ENCODE measurements at regions not wholly inside any gene's neighbourhood (a gene's known extent, or its start where the extent isn't known, plus 50 kb on each side); places are given as distances from the start of the nearest gene placed in this dataset.

DNA sequence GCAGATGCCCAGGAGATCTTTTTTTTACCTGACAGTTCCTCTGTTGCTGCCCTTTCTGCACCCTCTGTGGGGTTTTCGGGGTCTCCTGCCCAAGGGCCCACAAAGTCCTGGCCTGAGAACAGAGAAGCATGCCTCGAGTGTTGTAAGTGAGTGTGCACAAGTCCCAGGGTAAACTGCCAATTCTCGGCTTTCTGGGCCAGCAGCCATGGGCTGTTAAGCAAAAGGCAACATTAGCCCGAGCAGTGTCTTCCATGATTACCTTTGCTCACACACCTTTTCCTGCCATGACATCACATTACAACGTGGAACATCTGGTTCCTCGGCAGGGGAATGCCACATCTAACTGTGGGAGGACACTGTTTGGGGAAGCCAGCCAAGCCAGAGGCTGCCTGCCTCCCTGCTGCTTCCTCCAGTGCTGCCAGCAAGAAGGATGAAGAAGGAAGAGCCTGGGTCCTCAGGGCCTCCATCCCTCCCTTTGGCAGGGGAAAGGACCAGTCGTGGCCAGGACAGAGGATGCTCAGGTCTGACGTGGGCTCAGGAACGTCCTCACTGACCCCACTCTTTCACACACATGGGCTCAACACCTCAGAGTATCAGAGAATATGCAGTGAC lies 485.9 kb downstream of the OMA1 start:
- TF ChIP-seq TCF7L2 (IDR thresholded peaks at IDR 0.05; ENCODE audit: borderline replicate concordance, extremely low read depth, insufficient read depth, insufficient read length) (no peak), EZH2phosphoT487 (IDR thresholded peaks at IDR 0.05; ENCODE audit: borderline replicate concordance) (no peak), ZNF274 (IDR thresholded peaks at IDR 0.05; ENCODE audit: low read depth, low read length) (no peak), SRF (IDR thresholded peaks at IDR 0.05; ENCODE audit: low read depth) (no peak), EZH2 (IDR thresholded peaks at IDR 0.05) (no peak), ZFX (IDR thresholded peaks at IDR 0.05) (no peak), CBX3 (IDR thresholded peaks at IDR 0.05; ENCODE audit: low read depth) (no peak), ELF1 (IDR thresholded peaks at IDR 0.05; ENCODE audit: borderline replicate concordance, low read depth) (no peak), JUND (IDR thresholded peaks at IDR 0.05) (no peak), POLR2A (IDR thresholded peaks at IDR 0.05; ENCODE audit: borderline replicate concordance, extremely low read depth, insufficient read depth, insufficient read length) (no peak), POLR2AphosphoS5 (IDR thresholded peaks at IDR 0.05; ENCODE audit: low read depth, low read length) (no peak), FOSL1 (IDR thresholded peaks at IDR 0.05; ENCODE audit: low read depth) (no peak), RAD21 (IDR thresholded peaks at IDR 0.05; ENCODE audit: low read depth) (no peak), EGR1 (IDR thresholded peaks at IDR 0.05; ENCODE audit: low read depth) (no peak), SIN3A (IDR thresholded peaks at IDR 0.05; ENCODE audit: low read depth) (no peak), CEBPB (IDR thresholded peaks at IDR 0.05; ENCODE audit: low read depth) (no peak)
- TF ChIP-seq, protein P1, sequence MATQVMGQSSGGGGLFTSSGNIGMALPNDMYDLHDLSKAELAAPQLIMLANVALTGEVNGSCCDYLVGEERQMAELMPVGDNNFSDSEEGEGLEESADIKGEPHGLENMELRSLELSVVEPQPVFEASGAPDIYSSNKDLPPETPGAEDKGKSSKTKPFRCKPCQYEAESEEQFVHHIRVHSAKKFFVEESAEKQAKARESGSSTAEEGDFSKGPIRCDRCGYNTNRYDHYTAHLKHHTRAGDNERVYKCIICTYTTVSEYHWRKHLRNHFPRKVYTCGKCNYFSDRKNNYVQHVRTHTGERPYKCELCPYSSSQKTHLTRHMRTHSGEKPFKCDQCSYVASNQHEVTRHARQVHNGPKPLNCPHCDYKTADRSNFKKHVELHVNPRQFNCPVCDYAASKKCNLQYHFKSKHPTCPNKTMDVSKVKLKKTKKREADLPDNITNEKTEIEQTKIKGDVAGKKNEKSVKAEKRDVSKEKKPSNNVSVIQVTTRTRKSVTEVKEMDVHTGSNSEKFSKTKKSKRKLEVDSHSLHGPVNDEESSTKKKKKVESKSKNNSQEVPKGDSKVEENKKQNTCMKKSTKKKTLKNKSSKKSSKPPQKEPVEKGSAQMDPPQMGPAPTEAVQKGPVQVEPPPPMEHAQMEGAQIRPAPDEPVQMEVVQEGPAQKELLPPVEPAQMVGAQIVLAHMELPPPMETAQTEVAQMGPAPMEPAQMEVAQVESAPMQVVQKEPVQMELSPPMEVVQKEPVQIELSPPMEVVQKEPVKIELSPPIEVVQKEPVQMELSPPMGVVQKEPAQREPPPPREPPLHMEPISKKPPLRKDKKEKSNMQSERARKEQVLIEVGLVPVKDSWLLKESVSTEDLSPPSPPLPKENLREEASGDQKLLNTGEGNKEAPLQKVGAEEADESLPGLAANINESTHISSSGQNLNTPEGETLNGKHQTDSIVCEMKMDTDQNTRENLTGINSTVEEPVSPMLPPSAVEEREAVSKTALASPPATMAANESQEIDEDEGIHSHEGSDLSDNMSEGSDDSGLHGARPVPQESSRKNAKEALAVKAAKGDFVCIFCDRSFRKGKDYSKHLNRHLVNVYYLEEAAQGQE (IDR thresholded peaks at IDR 0.05; ENCODE audit: low read depth) = no peak
- TF ChIP-seq, protein P2, sequence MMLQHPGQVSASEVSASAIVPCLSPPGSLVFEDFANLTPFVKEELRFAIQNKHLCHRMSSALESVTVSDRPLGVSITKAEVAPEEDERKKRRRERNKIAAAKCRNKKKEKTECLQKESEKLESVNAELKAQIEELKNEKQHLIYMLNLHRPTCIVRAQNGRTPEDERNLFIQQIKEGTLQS (IDR thresholded peaks at IDR 0.05) = no peak
- TF ChIP-seq, protein P3, sequence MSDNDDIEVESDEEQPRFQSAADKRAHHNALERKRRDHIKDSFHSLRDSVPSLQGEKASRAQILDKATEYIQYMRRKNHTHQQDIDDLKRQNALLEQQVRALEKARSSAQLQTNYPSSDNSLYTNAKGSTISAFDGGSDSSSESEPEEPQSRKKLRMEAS (IDR thresholded peaks at IDR 0.05) = no peak
- Histone ChIP-seq H3K9ac (ENCODE audit: low read length) (no peak overlapping the region), H4K20me1 (ENCODE audit: insufficient read depth) (no peaks in the 10 kb centered on the region), H3K9me3 (ENCODE audit: control insufficient read depth in 1 of 2, insufficient read depth in 1 of 2, low read depth in 1 of 2, low read length in 2 of 2) (no peaks in the 10 kb centered on the region), H3K9me2 (ENCODE audit: insufficient read depth) (no peaks in the 10 kb centered on the region), H3K36me3 (ENCODE audit: control insufficient read depth in 1 of 2, insufficient read depth in 2 of 2, low read length in 2 of 2) (no peaks in the 10 kb centered on the region), H3K4me1 (ENCODE audit: control insufficient read depth in 1 of 2, insufficient read depth in 2 of 2, low read length in 2 of 2) (no peaks in the 10 kb centered on the region), H3K4me3 (replicated peaks in 1 of 2; ENCODE audit: low read depth in 1 of 2, low read length in 2 of 2) (no peak overlapping the region), H3K79me2 (ENCODE audit: insufficient read depth, low read length) (no peaks in the 10 kb centered on the region), H2AFZ (ENCODE audit: low read depth, low read length, poor library complexity, severe bottlenecking) (no peak overlapping the region), H3K4me2 (ENCODE audit: low read length) (no peak overlapping the region), H3K27me3 (ENCODE audit: insufficient read depth, low read length) (peaks cover 3% of the 10 kb centered on the region; the same call in 1 of the 2 replicates), H3K27ac (ENCODE audit: low read depth, low read length) (no peak overlapping the region)
- intact Hi-C loops (cut with micrococcal nuclease) = no loop called here
- BruUV-seq (replicated peaks) = no TSS peak
- no peak for DNase-seq (ENCODE audit: low read depth, low spot score)
- RAD21 ChIA-PET (ENCODE audit: low non-redundant PET in 1 of 2, low total read pairs in 2 of 2, uncharacterized antibody in 2 of 2, unreplicated experiment in 2 of 2) = no interaction called here
- no peak for ATAC-seq
- POLR2A ChIA-PET = no interaction called here
- CTCF ChIA-PET = no interaction called here
